Stimulated activated CD8-positive, alpha-beta memory T cell treated with anti-CD3 and anti-CD28 coated beads, Interleukin-12 subunit alpha, Interleukin-12 subunit beta, amount 100 ng/mL, for 4 hours (primary cell): ENCODE measurements at regions not wholly inside any gene's neighbourhood (a gene's known extent, or its start where the extent isn't known, plus 50 kb on each side); places are given as distances from the start of the nearest gene placed in this dataset.
"Not testable (repeated sequence)": the region's sequence is repeated elsewhere in the genome, so short reads cannot be mapped to it uniquely, and the experiment has no call there.

Source experiments
- DNase-seq: peaks from one replicate; pipeline ENCODE4 v3.0.0-alpha.2; 2020; ENCODE audit warnings: low read depth

GRCh38 chr1:229008347-229008746 lies 262.6 kb upstream of the RAB4A start:
- DNase-seq: not testable (repeated sequence)

- DNase-seq: no peak
Measured at GRCh38 chr1:229011022-229011421, 259.9 kb upstream of the RAB4A start.

GRCh38 chr1:229012823-229013222 lies 258.1 kb upstream of the RAB4A start:
- DNase-seq: no peak

- DNase-seq: no peak
Measured at GRCh38 chr1:229013981-229014380, 256.9 kb upstream of the RAB4A start.

- DNase-seq: no peak
Measured at GRCh38 chr1:229015806-229016205, 255.1 kb upstream of the RAB4A start.

- DNase-seq: no peak
Measured at GRCh38 chr1:229017091-229017490, 253.8 kb upstream of the RAB4A start.

- DNase-seq: no peak
Measured at GRCh38 chr1:229018674-229019295, 252.1 kb upstream of the RAB4A start.

- no peak for DNase-seq
Measured at GRCh38 chr1:229019663-229020271, 251.1 kb upstream of the RAB4A start.

- not testable (repeated sequence) for DNase-seq
Measured at GRCh38 chr1:229021034-229021433, 249.9 kb upstream of the RAB4A start.

- DNase-seq: no peak
Measured at GRCh38 chr1:229022595-229023333, 248.1 kb upstream of the RAB4A start.

- DNase-seq: no peak
Measured at GRCh38 chr1:229023651-229024300, 247.1 kb upstream of the RAB4A start.

GRCh38 chr1:229024528-229025130 lies 246.3 kb upstream of the RAB4A start:
- DNase-seq: no peak

- no peak for DNase-seq
Measured at GRCh38 chr1:229025576-229025975, 245.3 kb upstream of the RAB4A start.

GRCh38 chr1:229027158-229027557 lies 243.8 kb upstream of the RAB4A start:
- DNase-seq: no peak

GRCh38 chr1:229027622-229028182 lies 243.2 kb upstream of the RAB4A start:
- no peak for DNase-seq

- no peak for DNase-seq
Measured at GRCh38 chr1:229028544-229028943, 242.4 kb upstream of the RAB4A start.

GRCh38 chr1:229028987-229029878 lies 241.7 kb upstream of the RAB4A start:
- no peak for DNase-seq

GRCh38 chr1:229029879-229030235 lies 241.1 kb upstream of the RAB4A start:
- DNase-seq: no peak

- no peak for DNase-seq
Measured at GRCh38 chr1:229030630-229031029, 240.3 kb upstream of the RAB4A start.

GRCh38 chr1:229031061-229031460 lies 239.8 kb upstream of the RAB4A start:
- no peak for DNase-seq
